ENCODE measurements at regions not wholly inside any gene's neighbourhood (a gene's known extent, or its start where the extent isn't known, plus 50 kb on each side); places are given as distances from the start of the nearest gene placed in this dataset.

DNA sequence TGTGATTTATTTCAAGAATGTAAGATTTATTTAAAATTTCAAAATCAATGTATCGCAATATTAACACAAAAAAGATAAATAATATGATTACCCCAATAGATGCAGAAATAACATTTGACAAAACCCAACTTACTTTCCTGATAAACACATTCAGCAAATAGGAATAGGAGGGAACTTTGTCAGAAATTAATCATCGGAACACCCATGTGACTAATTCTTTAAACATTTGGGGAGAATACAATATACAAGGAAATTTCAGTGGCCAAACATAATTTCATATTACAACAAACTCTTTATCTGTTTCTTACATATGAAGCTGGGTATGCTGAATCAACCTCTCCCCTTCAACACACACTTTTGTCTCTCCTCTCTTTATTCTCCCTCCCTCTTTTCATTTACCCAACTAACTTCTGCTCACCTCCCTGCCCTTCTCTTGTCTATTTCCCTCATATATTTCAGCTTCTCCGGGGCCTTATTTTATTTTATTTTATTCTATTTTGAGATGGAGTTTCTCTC, 309.6 kb upstream of the CNTNAP5 start:
- TF ChIP-seq, protein P1, sequence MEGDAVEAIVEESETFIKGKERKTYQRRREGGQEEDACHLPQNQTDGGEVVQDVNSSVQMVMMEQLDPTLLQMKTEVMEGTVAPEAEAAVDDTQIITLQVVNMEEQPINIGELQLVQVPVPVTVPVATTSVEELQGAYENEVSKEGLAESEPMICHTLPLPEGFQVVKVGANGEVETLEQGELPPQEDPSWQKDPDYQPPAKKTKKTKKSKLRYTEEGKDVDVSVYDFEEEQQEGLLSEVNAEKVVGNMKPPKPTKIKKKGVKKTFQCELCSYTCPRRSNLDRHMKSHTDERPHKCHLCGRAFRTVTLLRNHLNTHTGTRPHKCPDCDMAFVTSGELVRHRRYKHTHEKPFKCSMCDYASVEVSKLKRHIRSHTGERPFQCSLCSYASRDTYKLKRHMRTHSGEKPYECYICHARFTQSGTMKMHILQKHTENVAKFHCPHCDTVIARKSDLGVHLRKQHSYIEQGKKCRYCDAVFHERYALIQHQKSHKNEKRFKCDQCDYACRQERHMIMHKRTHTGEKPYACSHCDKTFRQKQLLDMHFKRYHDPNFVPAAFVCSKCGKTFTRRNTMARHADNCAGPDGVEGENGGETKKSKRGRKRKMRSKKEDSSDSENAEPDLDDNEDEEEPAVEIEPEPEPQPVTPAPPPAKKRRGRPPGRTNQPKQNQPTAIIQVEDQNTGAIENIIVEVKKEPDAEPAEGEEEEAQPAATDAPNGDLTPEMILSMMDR (IDR thresholded peaks at IDR 0.05) = no peak
- TF ChIP-seq, protein P2, sequence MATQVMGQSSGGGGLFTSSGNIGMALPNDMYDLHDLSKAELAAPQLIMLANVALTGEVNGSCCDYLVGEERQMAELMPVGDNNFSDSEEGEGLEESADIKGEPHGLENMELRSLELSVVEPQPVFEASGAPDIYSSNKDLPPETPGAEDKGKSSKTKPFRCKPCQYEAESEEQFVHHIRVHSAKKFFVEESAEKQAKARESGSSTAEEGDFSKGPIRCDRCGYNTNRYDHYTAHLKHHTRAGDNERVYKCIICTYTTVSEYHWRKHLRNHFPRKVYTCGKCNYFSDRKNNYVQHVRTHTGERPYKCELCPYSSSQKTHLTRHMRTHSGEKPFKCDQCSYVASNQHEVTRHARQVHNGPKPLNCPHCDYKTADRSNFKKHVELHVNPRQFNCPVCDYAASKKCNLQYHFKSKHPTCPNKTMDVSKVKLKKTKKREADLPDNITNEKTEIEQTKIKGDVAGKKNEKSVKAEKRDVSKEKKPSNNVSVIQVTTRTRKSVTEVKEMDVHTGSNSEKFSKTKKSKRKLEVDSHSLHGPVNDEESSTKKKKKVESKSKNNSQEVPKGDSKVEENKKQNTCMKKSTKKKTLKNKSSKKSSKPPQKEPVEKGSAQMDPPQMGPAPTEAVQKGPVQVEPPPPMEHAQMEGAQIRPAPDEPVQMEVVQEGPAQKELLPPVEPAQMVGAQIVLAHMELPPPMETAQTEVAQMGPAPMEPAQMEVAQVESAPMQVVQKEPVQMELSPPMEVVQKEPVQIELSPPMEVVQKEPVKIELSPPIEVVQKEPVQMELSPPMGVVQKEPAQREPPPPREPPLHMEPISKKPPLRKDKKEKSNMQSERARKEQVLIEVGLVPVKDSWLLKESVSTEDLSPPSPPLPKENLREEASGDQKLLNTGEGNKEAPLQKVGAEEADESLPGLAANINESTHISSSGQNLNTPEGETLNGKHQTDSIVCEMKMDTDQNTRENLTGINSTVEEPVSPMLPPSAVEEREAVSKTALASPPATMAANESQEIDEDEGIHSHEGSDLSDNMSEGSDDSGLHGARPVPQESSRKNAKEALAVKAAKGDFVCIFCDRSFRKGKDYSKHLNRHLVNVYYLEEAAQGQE (IDR thresholded peaks at IDR 0.05) = no peak
- TF ChIP-seq CEBPB (IDR thresholded peaks at IDR 0.05) = no peak
